H1 (cell line): ENCODE measurements at regions not wholly inside any gene's neighbourhood (a gene's known extent, or its start where the extent isn't known, plus 50 kb on each side); places are given as distances from the start of the nearest gene placed in this dataset.
"Not testable (repeated sequence)": the region's sequence is repeated elsewhere in the genome, so short reads cannot be mapped to it uniquely, and the experiment has no call there.

ENCODE experiments used
- BCL11A ChIP-seq, 2 experiments: IDR thresholded peaks; one replicate each; pipeline ENCODE4 v1.6.1; 2011; ENCODE audit warnings: low read depth in 2 of 2, low read length in 2 of 2, mild to moderate bottlenecking in 2 of 2
- CEBPB ChIP-seq: IDR thresholded peaks from 2 replicates; pipeline ENCODE4 v1.6.1; 2012; ENCODE audit warnings: low read depth, low read length
- CREB1 ChIP-seq: IDR thresholded peaks from 2 replicates; pipeline ENCODE4 v1.6.1; 2012; ENCODE audit warnings: inconsistent platforms
- CTBP2 ChIP-seq: IDR thresholded peaks from 2 replicates; pipeline ENCODE4 v1.7.0; 2011; ENCODE audit warnings: borderline replicate concordance, mild to moderate bottlenecking, moderate library complexity, mixed read lengths, low read length; ENCODE audit not compliant: insufficient read depth, insufficient read length
- EP300 ChIP-seq, 2 experiments: IDR thresholded peaks; 1 replicate in 1 of 2; 2 replicates in 1 of 2; pipeline ENCODE4 v1.6.1; 2011 to 2012; ENCODE audit warnings: low read depth in 2 of 2, low read length in 2 of 2, mild to moderate bottlenecking in 2 of 2, borderline replicate concordance in 1 of 2, inconsistent platforms in 1 of 2, moderate library complexity in 1 of 2
- EZH2 ChIP-seq: fragments of 200-600 bp; sonication (generic); IDR thresholded peaks from 2 replicates; pipeline ENCODE4 v1.7.1; 2012; ENCODE audit warnings: low read depth, mild to moderate bottlenecking, moderate library complexity, low read length, inconsistent platforms; ENCODE audit not compliant: severe bottlenecking
- JUN ChIP-seq: IDR thresholded peaks from 2 replicates; pipeline ENCODE4 v1.6.1; 2011; ENCODE audit warnings: low read depth, mild to moderate bottlenecking, improper control_type of control experiment, low read length
- POLR2A ChIP-seq, 2 experiments: IDR thresholded peaks; 1 replicate in 1 of 2; 2 replicates in 1 of 2; pipeline ENCODE4 v1.6.1; 2011; ENCODE audit warnings: low read depth in 2 of 2, low read length in 2 of 2, mild to moderate bottlenecking in 2 of 2; ENCODE audit errors: control extremely low read depth in 1 of 2
- POLR2AphosphoS5 ChIP-seq: IDR thresholded peaks from 2 replicates; pipeline ENCODE4 v1.6.1; 2011; ENCODE audit warnings: low read depth, low read length
- TAF1 ChIP-seq: IDR thresholded peaks from 2 replicates; pipeline ENCODE4 v1.6.1; 2011; ENCODE audit warnings: mild to moderate bottlenecking, low read depth, low read length
- TBP ChIP-seq: IDR thresholded peaks from 2 replicates; pipeline ENCODE4 v1.6.1; 2011; ENCODE audit warnings: low read depth, low read length, improper control_type of control experiment
- TCF12 ChIP-seq: IDR thresholded peaks from 2 replicates; pipeline ENCODE4 v1.6.1; 2011; ENCODE audit warnings: low read depth, mild to moderate bottlenecking, low read length
- TF ChIP-seq, protein P1 (sequence below), 3 experiments: IDR thresholded peaks; 1 replicate in 2 of 3; 2 replicates in 1 of 3; pipeline versions ENCODE4 v1.5.1 to v1.6.1; 2011; ENCODE audit warnings: low read length in 3 of 3, mild to moderate bottlenecking in 3 of 3, inconsistent platforms in 2 of 3, low read depth in 1 of 3, moderate library complexity in 1 of 3; ENCODE audit not compliant: insufficient read depth in 1 of 3; ENCODE audit errors: control extremely low read depth in 1 of 3
- TF ChIP-seq, protein P2 (sequence below): IDR thresholded peaks from 2 replicates; pipeline ENCODE4 v1.6.1; 2011; ENCODE audit warnings: low read depth, mild to moderate bottlenecking, low read length; ENCODE audit not compliant: insufficient read depth

DNA sequence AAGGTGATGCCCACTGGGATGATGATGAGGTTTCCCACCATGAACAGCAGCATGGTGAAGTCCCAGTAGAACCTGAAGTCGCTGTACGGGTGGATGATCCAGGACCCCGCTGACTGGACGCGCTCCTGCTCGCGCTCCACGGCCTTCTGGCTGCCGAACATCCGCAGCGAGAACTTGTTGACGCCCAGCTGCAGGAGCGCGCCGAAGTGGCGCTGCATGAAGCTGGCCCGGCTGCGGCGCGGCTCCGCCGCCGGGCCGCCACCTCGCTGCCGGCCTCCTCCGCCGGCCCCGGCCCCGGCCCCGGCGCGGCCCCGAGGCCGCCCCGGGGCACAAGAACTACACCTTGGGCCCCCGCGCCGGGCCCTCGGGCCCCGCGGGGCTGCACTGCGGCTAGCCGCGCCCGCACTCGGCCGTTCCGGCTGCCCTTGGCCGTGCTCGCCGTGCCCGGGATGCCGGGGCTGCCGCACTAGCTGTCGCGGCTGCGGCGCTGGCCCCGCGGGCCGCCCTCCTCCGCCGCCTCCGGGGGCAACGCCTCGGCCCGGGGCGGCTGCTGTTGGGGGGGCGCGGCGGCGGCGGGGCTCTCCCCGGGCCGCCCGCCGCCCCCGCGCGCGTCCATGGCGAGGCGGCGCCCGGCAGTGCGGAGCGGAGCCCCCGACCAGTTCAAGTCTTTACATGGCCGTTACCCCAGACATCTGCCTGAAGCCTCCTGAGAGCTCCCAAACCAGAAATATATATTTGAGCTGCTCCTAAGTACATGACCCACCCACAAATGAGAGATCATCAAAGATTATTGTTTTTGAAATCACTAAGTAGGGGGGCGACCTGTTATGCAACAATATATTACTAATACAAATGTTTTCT is 87.8 kb downstream of the GOLGA8K start:
- TF ChIP-seq, protein P1, sequence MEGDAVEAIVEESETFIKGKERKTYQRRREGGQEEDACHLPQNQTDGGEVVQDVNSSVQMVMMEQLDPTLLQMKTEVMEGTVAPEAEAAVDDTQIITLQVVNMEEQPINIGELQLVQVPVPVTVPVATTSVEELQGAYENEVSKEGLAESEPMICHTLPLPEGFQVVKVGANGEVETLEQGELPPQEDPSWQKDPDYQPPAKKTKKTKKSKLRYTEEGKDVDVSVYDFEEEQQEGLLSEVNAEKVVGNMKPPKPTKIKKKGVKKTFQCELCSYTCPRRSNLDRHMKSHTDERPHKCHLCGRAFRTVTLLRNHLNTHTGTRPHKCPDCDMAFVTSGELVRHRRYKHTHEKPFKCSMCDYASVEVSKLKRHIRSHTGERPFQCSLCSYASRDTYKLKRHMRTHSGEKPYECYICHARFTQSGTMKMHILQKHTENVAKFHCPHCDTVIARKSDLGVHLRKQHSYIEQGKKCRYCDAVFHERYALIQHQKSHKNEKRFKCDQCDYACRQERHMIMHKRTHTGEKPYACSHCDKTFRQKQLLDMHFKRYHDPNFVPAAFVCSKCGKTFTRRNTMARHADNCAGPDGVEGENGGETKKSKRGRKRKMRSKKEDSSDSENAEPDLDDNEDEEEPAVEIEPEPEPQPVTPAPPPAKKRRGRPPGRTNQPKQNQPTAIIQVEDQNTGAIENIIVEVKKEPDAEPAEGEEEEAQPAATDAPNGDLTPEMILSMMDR (IDR thresholded peaks at IDR 0.05; ENCODE audit: control extremely low read depth in 1 of 3, insufficient read depth in 1 of 3, low read depth in 1 of 3, low read length in 3 of 3): not testable (repeated sequence)
- not testable (repeated sequence) for TF ChIP-seq CEBPB; TAF1; POLR2AphosphoS5; TCF12; BCL11A (IDR thresholded peaks at IDR 0.05; ENCODE audit: low read depth in 2 of 2, low read length in 2 of 2); CTBP2; CREB1; EP300 (IDR thresholded peaks at IDR 0.05; ENCODE audit: borderline replicate concordance in 1 of 2, low read depth in 2 of 2, low read length in 2 of 2); TBP; POLR2A (IDR thresholded peaks at IDR 0.05; ENCODE audit: control extremely low read depth in 1 of 2, low read depth in 2 of 2, low read length in 2 of 2); JUN; EZH2
- TF ChIP-seq, protein P2, sequence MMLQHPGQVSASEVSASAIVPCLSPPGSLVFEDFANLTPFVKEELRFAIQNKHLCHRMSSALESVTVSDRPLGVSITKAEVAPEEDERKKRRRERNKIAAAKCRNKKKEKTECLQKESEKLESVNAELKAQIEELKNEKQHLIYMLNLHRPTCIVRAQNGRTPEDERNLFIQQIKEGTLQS: not testable (repeated sequence)
